ENCODE measurements at regions not wholly inside any gene's neighbourhood (a gene's known extent, or its start where the extent isn't known, plus 50 kb on each side); places are given as distances from the start of the nearest gene placed in this dataset.
A peak's percentile ranks its signal among the peaks of the same experiment; 100 is the strongest.

DNA sequence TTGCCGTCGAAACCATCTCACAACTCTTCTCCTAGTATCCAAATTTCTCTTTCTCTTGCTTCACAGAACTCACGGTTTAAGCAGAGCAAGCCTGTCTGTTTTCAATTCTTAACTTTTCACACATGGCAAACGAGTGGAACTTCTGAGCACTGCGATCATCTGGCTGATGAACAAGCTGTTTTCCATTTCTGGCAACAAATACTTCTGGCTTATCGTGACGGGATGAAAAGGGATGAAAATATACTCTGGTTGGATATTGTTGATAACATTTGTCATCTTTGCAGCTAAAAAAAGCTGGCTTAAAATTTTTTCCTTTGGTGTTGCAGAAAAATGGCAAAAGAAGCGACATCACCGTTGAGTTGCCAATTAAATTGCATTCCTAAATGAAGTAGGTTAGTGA, 515.2 kb upstream of the JARID2 start:
- TF ChIP-seq, protein P1, sequence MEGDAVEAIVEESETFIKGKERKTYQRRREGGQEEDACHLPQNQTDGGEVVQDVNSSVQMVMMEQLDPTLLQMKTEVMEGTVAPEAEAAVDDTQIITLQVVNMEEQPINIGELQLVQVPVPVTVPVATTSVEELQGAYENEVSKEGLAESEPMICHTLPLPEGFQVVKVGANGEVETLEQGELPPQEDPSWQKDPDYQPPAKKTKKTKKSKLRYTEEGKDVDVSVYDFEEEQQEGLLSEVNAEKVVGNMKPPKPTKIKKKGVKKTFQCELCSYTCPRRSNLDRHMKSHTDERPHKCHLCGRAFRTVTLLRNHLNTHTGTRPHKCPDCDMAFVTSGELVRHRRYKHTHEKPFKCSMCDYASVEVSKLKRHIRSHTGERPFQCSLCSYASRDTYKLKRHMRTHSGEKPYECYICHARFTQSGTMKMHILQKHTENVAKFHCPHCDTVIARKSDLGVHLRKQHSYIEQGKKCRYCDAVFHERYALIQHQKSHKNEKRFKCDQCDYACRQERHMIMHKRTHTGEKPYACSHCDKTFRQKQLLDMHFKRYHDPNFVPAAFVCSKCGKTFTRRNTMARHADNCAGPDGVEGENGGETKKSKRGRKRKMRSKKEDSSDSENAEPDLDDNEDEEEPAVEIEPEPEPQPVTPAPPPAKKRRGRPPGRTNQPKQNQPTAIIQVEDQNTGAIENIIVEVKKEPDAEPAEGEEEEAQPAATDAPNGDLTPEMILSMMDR (IDR thresholded peaks at IDR 0.05; ENCODE audit: control insufficient read depth, insufficient read depth, low read depth, low read length, missing control alignments), result no peak
- no peak overlapping the region for H3K4me3 ChIP-seq (ENCODE audit: control insufficient read depth, low read depth, low read length)

DNA sequence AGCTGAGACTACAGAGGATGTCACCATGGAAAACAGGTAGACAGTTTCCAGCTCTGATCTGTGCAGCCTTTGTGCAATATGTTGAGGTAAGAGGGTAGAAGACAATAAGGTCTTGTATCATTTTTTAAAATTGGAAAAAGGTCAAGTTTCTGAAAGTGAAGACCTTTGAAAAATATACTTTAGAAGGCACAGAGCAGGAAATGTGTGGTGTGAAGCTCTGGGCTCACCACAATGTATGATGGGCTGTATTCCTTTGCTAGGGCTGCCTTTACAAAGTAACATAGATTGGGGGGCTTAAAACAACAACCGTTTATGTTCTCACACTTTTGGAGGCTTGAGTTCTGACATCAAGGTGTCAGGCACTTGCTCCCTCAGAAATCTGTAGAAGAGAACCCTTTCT, 514.3 kb upstream of the JARID2 start:
- H3K4me3 ChIP-seq (ENCODE audit: control insufficient read depth, low read depth, low read length), result no peak overlapping the region
- no peak for DNase-seq (ENCODE audit: low read depth)
- TF ChIP-seq, protein P1 (IDR thresholded peaks at IDR 0.05; ENCODE audit: control insufficient read depth, insufficient read depth, low read depth, low read length, missing control alignments), result no peak

More for the DNA sequence above, 515.2 kb upstream of the JARID2 start:
- DNase-seq (ENCODE audit: low read depth), result no peak

DNA sequence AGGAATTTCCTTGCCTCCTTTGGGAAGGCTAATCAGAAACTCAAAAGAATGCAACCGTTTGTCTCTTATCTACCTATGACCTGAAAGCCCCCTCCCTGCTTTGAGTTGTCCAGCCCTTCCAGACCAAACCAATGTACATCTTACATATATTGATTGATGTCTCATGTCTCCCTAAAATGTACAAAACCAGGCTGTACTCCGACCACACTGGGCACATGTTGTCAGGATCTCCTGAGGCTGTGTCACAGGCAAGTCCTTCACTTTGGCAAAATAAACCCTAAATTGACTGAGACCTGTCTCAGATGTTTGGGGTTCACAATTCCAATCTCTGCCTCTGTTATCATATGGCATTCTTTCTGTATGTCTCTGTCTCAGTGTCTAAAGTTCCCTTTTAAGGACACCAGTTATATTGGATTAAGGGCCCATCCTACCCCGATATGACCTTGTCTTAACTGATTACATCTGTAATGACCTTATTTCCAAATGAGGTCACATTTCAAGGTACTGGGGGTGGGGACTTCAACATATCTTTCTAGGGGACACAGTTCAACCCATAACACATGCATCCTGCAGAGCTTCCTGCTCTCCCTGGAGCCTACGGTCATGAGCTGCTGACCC, 513.5 kb upstream of the JARID2 start:
- TF ChIP-seq, protein P1 (IDR thresholded peaks at IDR 0.05; ENCODE audit: control insufficient read depth, insufficient read depth, low read depth, low read length, missing control alignments), result no peak
- no peak for DNase-seq (ENCODE audit: low read depth)
- H3K4me3 ChIP-seq (ENCODE audit: control insufficient read depth, low read depth, low read length), result no peak overlapping the region

DNA sequence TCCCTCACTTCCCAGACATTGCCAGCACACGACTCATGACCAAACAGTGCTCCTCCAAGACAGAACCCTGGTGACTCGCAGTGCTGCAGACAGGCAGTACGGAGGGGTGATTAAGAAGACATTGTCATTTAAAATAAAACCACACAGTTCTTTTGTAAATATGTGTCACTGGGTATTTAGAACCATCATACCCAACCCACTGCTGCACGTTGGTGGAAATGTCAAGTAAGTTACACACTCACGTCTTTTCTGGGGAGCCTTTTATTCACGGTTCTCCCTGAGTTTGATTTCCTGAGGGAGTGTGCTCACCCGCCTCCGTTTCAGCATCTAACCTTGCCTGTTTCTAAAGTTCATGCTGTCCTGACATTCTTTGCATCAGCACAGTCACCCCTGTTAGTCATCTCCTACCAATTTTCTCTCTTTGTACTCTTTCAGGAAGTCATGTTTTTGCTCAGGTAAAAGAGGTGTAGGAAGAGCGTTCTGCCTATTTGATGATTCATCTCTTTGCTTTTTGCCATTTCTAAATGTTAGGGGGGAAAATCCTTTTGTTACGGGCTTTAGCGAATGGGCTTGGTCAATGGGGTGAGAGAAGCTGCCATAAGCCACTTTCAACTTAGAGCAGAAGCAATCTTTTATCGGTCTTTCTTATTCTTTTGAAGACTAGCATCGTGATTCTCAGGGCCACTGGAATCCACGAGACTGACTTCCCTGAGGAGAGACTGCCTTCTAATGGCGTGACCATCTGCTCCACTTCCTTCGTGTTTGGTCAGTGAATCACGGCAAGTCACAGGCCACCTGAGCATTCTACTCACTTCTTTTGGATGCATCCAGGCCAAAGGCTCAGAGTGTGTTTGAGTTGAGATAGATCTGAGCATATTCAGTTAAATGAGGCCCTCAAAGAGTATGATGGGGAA, 512.8 kb upstream of the JARID2 start:
- TF ChIP-seq, protein P1 (IDR thresholded peaks at IDR 0.05; ENCODE audit: control insufficient read depth, insufficient read depth, low read depth, low read length, missing control alignments), result no peak
- H3K4me3 ChIP-seq (ENCODE audit: control insufficient read depth, low read depth, low read length), result no peak overlapping the region
- DNase-seq (ENCODE audit: low read depth), result no peak

DNA sequence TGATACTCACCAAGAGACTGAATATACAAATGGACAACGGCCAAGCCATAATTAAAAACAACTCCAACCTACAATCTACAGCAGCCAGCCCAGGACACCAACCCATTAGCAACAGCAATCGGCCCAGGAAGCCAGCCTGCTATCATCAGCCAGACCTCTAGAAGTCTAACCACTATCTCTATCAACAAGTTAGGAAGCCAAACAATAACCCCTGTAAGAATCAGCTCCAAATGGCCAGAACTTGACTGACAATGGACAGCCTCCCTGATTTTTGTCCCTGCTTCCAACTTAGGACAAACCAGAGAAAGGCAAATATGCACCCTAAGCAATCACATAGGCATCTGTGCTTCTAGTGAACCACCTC, 511.8 kb upstream of the JARID2 start:
- no peak for DNase-seq (ENCODE audit: low read depth)
- TF ChIP-seq, protein P1 (IDR thresholded peaks at IDR 0.05; ENCODE audit: control insufficient read depth, insufficient read depth, low read depth, low read length, missing control alignments), result no peak
- no peak overlapping the region for H3K4me3 ChIP-seq (ENCODE audit: control insufficient read depth, low read depth, low read length)

DNA sequence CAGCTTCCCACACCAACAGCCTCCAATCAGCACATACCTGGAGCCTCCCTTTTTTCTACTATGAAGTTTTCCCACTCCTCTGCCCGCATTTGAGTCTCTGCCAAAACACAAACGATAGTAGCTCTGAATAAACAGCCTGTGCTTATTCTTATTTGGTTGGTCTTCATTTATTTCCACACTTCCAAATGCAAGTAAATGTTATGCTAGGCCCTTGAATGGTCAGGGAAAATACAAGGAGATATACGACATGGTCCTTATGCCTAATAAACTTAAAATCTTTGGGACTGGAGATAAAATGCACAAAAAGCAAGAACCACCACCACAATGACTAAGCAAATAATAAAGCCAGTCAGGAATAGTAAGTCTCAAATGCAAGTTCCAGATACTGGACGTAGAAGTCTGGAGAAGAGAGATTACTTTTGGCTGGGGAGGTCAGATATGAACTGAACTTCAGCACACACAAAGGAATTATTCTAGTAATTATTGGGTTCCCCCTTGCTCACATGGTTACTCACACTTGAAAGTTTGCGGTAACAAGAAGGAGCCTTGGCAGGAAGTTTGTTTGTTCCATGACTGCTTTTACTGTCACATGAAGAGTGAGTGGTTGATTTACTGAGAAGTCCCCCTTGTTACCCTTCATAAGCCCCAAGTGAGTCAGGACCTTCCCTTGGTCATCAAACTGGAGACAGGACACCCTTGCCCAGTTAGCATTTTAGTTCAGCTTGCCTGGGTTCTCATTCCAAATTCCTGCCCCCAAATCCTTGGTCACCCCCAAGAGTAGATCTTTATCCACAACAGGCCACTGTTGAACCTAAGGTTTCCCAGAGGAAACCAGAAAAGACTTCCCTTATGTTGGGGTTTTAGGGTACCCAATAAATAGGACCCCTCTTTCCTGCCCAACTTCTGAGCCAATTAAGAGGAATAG, 511.2 kb upstream of the JARID2 start:
- no peak overlapping the region for H3K4me3 ChIP-seq (ENCODE audit: control insufficient read depth, low read depth, low read length)
- peak; percentile 80 for DNase-seq (ENCODE audit: low read depth)
- TF ChIP-seq, protein P1 (IDR thresholded peaks at IDR 0.05; ENCODE audit: control insufficient read depth, insufficient read depth, low read depth, low read length, missing control alignments), result no peak
